Activated CD8-positive, alpha-beta memory T cell treated with anti-CD3 and anti-CD28 coated beads for 48 hours (primary cell): ENCODE measurements at regions not wholly inside any gene's neighbourhood (a gene's known extent, or its start where the extent isn't known, plus 50 kb on each side); places are given as distances from the start of the nearest gene placed in this dataset.

Experiments used
- DNase-seq, 3 experiments: peaks; one replicate each; pipeline ENCODE4 v3.0.0-alpha.2; 2020; ENCODE audit warnings: low read depth in 2 of 3, low spot score in 2 of 3

GRCh38 chr4:63817196-63817865 is 591.9 kb downstream of the TECRL start:
- DNase-seq, result no peak

GRCh38 chr4:63814171-63814964 is 594.9 kb downstream of the TECRL start:
- DNase-seq, result no peak

- DNase-seq, result no peak
These were observed 610.1 kb downstream of the TECRL start for GRCh38 chr4:63799166-63799565.

- no peak for DNase-seq
These were observed 613.9 kb downstream of the TECRL start for GRCh38 chr4:63795301-63795700.

- no peak for DNase-seq
These were observed 618.9 kb downstream of the TECRL start for GRCh38 chr4:63790377-63790776.

- DNase-seq, result no peak
These were observed 621.0 kb downstream of the TECRL start for GRCh38 chr4:63788271-63788670.

GRCh38 chr4:63787326-63787725 is 621.9 kb downstream of the TECRL start:
- no peak for DNase-seq

- DNase-seq, result no peak
These were observed 623.1 kb downstream of the TECRL start for GRCh38 chr4:63786171-63786570.

GRCh38 chr4:63784822-63785221 is 624.4 kb downstream of the TECRL start:
- no peak for DNase-seq

GRCh38 chr4:63777601-63778000 is 631.6 kb downstream of the TECRL start:
- no peak for DNase-seq

- no peak for DNase-seq
These were observed 644.9 kb downstream of the TECRL start for GRCh38 chr4:63764400-63764799.

- DNase-seq, result no peak
These were observed 651.3 kb downstream of the TECRL start for GRCh38 chr4:63757929-63758328.

GRCh38 chr4:63742882-63743281 is 666.4 kb downstream of the TECRL start:
- no peak for DNase-seq

- no peak for DNase-seq
These were observed 679.7 kb downstream of the TECRL start for GRCh38 chr4:63729519-63729918.

GRCh38 chr4:63728480-63729177 is 680.6 kb downstream of the TECRL start:
- DNase-seq, result no peak

GRCh38 chr4:63717384-63717783 is 691.9 kb downstream of the TECRL start:
- DNase-seq, result no peak

GRCh38 chr4:63708661-63709060 is 700.6 kb downstream of the TECRL start:
- no peak for DNase-seq

GRCh38 chr4:63700569-63700968 is 708.7 kb downstream of the TECRL start:
- no peak for DNase-seq

GRCh38 chr4:63693321-63693720 is 715.9 kb downstream of the TECRL start:
- no peak for DNase-seq

- DNase-seq, result no peak
These were observed 730.8 kb downstream of the TECRL start for GRCh38 chr4:63678358-63678931.

- no peak for DNase-seq
These were observed 738.5 kb downstream of the TECRL start for GRCh38 chr4:63670735-63671134.

GRCh38 chr4:63663870-63664269 is 745.4 kb downstream of the TECRL start:
- DNase-seq, result no peak
